ENCODE measurements at regions not wholly inside any gene's neighbourhood (a gene's known extent, or its start where the extent isn't known, plus 50 kb on each side); places are given as distances from the start of the nearest gene placed in this dataset.

DNA sequence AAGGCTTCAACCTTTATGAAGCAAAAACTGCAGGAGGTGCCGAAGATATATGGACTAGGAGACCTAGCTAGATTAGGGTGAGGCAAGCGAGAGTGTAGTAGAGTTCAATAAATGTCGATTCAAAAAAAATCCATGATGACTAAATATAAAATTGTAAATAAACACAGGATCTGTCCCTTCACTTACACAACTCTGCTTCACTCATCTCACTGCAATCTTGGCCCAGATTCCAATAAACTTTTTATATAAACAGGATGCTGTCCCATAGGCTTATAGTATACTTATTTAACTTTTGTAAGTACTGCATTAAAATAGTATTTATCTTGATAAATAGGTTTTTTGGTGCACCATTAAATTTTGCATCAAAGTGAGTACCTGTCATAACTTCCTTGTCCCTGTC is 648.4 kb upstream of the NRSN1 start:
- no peak for DNase-seq (ENCODE audit: low read depth)
- no peak for TF ChIP-seq CTCF (IDR thresholded peaks at IDR 0.05; ENCODE audit: insufficient read depth, low read length, poor library complexity, severe bottlenecking)
- H3K36me3 ChIP-seq (ENCODE audit: control insufficient read depth, insufficient read depth, low read length) = no peaks in the 10 kb centered on the region
- no peak overlapping the region for H3K4me3 ChIP-seq (ENCODE audit: low read depth, low read length)
- no peaks in the 10 kb centered on the region for H3K27me3 ChIP-seq (ENCODE audit: control insufficient read depth, insufficient read depth, low read length)

DNA sequence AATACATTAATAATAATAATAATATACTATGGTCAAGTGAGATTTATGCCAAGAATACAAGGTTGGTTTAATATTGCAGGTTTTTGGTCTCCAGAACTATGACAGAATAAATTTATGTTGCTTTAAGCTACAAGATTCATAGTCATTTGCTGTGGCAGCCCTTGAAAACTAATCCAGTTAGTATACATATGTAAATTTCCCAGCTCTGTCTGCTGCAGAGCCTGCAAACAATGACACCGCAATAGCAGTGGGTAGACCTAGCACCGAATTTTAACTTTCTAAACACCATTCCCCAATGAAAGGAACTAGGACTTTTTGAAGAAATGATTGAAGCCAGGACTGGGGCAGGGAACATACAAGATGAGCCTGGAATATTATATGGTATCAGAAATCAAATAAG is 647.7 kb upstream of the NRSN1 start:
- DNase-seq (ENCODE audit: low read depth) = no peak
- H3K27me3 ChIP-seq (ENCODE audit: control insufficient read depth, insufficient read depth, low read length) = no peaks in the 10 kb centered on the region
- TF ChIP-seq CTCF (IDR thresholded peaks at IDR 0.05; ENCODE audit: insufficient read depth, low read length, poor library complexity, severe bottlenecking) = no peak

DNA sequence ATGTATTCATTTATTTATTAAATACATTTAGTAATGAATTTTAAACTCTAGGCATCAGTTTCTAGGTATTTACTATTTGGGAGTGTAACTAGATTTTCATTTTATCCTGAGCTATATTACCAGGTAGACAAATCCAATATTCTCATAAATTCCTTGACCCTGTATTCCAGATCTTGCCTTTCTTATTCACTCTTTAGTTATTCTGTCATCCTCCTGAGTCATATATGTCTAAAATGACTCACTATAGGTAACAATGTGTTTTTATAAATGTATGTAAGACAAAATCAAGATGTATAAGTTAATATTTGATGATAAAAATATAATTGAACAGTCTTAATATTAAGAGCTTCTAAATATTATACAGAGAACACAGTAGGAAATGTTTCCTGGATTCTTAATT is 642.1 kb upstream of the NRSN1 start:
- no peaks in the 10 kb centered on the region for H3K27me3 ChIP-seq (ENCODE audit: control insufficient read depth, insufficient read depth, low read length)
- TF ChIP-seq CTCF (IDR thresholded peaks at IDR 0.05; ENCODE audit: insufficient read depth, low read length, poor library complexity, severe bottlenecking) = no peak
- H3K36me3 ChIP-seq (ENCODE audit: control insufficient read depth, insufficient read depth, low read length) = no peaks in the 10 kb centered on the region
- H3K4me3 ChIP-seq (ENCODE audit: low read depth, low read length) = no peak overlapping the region
- DNase-seq (ENCODE audit: low read depth) = no peak

More for the DNA sequence above, 647.7 kb upstream of the NRSN1 start:
- H3K4me3 ChIP-seq (ENCODE audit: low read depth, low read length) = no peak overlapping the region
- no peaks in the 10 kb centered on the region for H3K36me3 ChIP-seq (ENCODE audit: control insufficient read depth, insufficient read depth, low read length)

- H3K4me3 ChIP-seq (ENCODE audit: low read depth, low read length) = no peak overlapping the region
- DNase-seq (ENCODE audit: low read depth) = no peak
- H3K36me3 ChIP-seq (ENCODE audit: control insufficient read depth, insufficient read depth, low read length) = no peaks in the 10 kb centered on the region
- no peaks in the 10 kb centered on the region for H3K27me3 ChIP-seq (ENCODE audit: control insufficient read depth, insufficient read depth, low read length)
- TF ChIP-seq CTCF (IDR thresholded peaks at IDR 0.05; ENCODE audit: insufficient read depth, low read length, poor library complexity, severe bottlenecking) = no peak
These were observed 631.6 kb upstream of the NRSN1 start for GRCh38 chr6:23494367-23494766.

- no peak for DNase-seq (ENCODE audit: low read depth)
- H3K36me3 ChIP-seq (ENCODE audit: control insufficient read depth, insufficient read depth, low read length) = no peaks in the 10 kb centered on the region
- no peak for TF ChIP-seq CTCF (IDR thresholded peaks at IDR 0.05; ENCODE audit: insufficient read depth, low read length, poor library complexity, severe bottlenecking)
- no peak overlapping the region for H3K4me3 ChIP-seq (ENCODE audit: low read depth, low read length)
- no peaks in the 10 kb centered on the region for H3K27me3 ChIP-seq (ENCODE audit: control insufficient read depth, insufficient read depth, low read length)
These were observed 628.0 kb upstream of the NRSN1 start for GRCh38 chr6:23498013-23498412.

GRCh38 chr6:23499549-23499948 is 626.5 kb upstream of the NRSN1 start:
- DNase-seq (ENCODE audit: low read depth) = no peak
- TF ChIP-seq CTCF (IDR thresholded peaks at IDR 0.05; ENCODE audit: insufficient read depth, low read length, poor library complexity, severe bottlenecking) = no peak
- Histone ChIP-seq H3K27me3 (ENCODE audit: control insufficient read depth, insufficient read depth, low read length) (no peaks in the 10 kb centered on the region), H3K36me3 (ENCODE audit: control insufficient read depth, insufficient read depth, low read length) (no peaks in the 10 kb centered on the region), H3K4me3 (ENCODE audit: low read depth, low read length) (no peak overlapping the region)

Measured in kidney epithelial cell (primary cell).